GM19351 (cell line): ENCODE measurements at regions not wholly inside any gene's neighbourhood (a gene's known extent, or its start where the extent isn't known, plus 50 kb on each side); places are given as distances from the start of the nearest gene placed in this dataset.
"Not testable (repeated sequence)": the region's sequence is repeated elsewhere in the genome, so short reads cannot be mapped to it uniquely, and the experiment has no call there.

Experiments used
- ATAC-seq: cut with Tn5 transposase; IDR thresholded peaks from one replicate; pipeline ENCODE4 v1.9.1; 2021; ENCODE audit warnings: mild to moderate bottlenecking, moderate library complexity; ENCODE audit not compliant: unreplicated experiment

DNA sequence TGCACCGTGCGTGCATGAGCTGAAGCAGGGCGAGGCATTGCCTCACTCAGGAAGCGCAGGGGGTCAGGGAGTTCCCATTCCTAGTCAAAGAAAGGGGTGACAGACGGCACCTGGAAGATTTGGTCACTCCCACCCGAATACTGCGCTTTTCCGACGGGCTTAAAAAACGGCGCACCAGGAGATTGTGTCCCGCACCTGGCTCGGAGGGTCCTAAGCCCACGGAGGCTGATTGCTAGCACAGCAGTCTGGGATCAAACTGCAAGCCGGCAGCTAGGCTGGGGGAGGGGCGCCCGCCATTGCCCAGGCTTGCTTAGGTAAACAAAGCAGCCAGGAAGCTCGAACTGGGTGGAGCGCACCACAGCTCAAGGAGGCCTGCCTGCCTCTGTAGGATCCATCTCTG is 85.6 kb upstream of the TSLP start:
- ATAC-seq = not testable (repeated sequence)

DNA sequence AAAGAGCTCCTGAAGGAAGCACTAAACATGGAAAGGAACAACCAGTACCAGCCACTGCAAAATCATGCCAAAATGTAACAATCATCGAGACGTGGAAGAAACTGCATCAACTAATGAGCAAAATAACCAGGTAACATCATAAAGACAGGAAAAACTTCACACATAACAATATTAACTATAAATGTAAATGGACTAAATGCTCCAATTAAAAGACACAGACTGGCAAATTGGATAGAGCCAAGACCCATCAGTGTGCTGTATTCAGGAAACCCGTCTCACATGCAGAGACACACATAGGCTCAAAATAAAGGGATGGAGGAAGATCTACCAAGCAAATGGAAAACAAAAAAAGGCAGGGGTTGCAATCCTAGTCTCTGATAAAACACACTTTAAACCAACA is 83.9 kb upstream of the TSLP start:
- ATAC-seq = not testable (repeated sequence)

DNA sequence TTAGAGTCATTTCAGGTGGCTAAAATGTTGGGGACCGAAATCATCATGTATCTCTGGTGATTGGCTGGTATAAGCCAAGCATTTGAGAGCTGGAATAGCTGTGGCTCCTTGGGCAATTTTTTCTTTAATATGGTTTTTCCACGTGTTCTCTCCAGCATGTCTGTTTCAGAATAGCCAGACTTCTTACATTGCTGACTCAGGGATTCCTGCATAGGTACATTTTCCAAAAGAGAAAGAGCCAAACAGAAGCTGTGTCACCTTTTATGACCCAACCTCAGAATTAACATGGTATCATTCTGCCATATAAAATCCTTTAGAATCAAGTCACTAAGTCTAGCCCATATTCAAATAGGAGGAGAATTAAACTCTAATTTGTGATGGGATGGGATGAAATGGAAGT is 74.8 kb upstream of the TSLP start:
- no peak for ATAC-seq

DNA sequence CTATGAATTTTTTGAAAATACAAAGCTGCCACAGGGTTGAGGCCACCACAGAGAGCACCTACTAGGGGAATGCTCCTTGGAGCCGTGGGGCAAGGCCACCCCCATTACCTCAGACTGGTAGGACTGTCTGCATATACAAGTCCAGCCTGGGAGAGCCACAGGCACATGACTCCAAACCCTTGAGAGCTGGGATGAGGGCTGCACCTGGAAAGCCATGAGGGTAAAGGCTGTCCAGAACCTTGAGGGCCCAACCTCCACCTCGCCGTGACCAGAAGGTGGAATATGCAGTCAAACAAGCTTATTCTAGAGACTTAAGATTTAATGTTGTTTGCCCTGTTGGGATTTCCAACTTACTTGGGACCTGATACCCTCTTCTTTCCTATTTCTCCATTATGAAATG is 69.5 kb upstream of the TSLP start:
- ATAC-seq = no peak

DNA sequence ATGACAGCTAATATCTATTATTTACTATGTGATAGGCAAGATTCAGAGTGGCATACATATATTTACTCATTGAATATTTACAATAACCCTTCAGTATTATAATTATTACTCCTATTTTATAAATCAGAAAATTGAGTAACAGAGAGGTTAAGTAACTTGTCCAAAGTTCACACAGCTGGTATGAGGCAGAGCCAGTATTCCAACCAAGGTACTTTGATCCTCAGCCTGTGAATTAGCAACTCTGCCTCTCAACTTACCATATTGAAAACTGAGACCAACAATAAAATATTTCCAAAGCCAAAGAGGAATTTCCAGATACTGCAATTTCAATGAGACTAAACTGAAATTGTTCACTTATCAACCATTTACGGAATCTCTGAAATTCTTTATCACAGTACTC is 67.9 kb upstream of the TSLP start:
- no peak for ATAC-seq

DNA sequence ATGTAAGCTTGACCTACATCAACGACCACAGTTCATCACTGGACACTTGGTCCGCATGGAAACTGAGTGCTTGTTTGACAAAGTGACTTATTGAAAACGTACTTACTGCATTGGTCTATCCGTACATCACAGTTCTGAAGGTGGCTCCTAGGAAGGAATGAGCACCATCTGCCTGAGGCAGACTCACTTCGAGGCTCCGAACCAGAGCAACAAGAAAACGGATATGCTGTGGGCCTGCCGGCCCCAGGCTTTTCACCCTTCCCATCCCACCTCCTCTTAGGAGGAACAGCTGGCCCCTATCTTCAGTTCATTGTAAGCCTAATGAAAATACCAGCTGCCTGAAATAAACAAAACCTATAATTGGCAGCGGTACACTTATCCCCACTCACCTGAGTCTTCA is 67.2 kb upstream of the TSLP start:
- no peak for ATAC-seq

DNA sequence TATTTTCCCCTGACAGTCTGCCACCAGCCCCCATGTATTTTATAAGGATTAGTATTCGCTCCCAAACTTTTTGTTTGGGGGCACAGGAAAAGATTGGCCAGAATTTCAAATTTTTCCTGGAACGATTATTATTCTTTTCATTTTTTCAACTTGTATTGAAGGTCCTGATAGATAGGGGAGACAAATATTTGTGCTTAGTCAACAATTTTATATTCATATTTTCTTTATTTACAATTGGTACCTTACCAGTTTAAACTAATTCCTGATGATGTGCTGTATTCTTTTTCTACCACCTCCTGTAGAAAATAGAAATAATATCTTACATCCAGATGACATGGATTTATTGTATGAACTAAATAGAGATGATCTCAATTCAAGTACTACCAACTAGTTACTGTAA is 60.7 kb upstream of the TSLP start:
- no peak for ATAC-seq

DNA sequence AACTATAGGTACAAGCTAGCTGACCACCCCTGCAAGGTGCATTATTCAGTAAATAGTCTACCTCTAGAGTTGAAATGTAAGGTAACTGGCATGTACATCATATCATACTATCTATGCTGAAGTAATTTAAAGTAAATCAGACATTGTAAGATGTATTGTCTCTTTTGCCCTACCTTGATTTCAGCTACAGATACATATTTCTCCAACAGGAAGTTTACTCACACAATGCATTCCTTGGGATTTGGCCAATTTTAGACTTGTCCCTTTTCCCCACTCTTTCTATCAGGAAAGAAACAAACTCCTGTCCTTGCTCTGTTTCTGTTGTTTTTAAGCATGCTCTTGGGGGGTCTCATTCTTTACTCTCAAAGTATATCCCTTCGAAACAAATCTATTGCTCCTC is 58.5 kb upstream of the TSLP start:
- ATAC-seq = no peak

DNA sequence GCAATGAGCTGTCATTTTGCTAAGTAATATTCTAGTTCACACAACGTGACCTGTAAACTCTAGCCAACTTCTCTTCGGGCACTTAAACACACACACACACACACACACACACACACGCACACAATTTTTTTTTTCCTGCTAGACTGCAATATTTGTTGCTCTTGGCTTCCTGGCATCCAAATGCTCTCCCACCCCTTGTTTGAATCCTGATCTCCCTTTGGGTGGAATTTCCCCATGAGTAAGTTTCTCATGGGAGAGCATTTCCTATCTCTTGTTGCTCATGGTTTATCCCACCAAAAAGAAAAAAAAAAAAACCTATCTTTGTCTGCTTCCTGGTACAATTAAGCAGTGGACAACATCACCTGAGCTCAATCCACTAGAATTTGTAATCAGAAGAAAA is 54.7 kb upstream of the TSLP start:
- ATAC-seq = no peak

DNA sequence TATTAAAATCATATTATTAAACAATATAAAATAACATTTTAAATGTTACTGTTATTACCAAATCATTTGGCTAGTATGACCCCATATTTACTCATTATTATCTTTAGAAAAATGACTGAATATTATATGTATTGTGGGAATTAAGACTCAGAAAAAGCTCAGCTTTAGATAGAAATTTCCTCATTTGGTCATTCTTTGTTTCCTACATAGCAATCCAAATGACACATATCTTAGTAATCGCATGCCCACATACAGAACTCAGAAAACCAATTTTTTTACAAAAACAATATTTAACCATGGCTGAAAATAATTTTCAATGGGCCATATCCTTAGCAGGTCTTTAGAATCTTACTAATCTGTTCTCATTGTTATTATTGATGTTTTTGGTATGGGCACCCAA is 53.8 kb upstream of the TSLP start:
- no peak for ATAC-seq
